ENCODE measurements at regions not wholly inside any gene's neighbourhood (a gene's known extent, or its start where the extent isn't known, plus 50 kb on each side); places are given as distances from the start of the nearest gene placed in this dataset.

- POLR2A ChIA-PET = no interaction called here
- H3K4me3 ChIP-seq (ENCODE audit: low read depth, low read length) = no peak overlapping the region
Measured at GRCh38 chr6:97394160-97394748, 111.2 kb upstream of the MMS22L start.

GRCh38 chr6:97396880-97397279 is 113.9 kb upstream of the MMS22L start:
- POLR2A ChIA-PET = no interaction called here
- no peak overlapping the region for H3K4me3 ChIP-seq (ENCODE audit: low read depth, low read length)
- H3K27ac ChIP-seq (ENCODE audit: low read depth, low read length) = no peak overlapping the region
- DNase-seq (ENCODE audit: low read depth, low spot score) = no peak
- CTCF ChIA-PET = interaction anchor here (0.9 to 12.5 kb wide), 3 partner anchors 178 to 209 kb away, joined by 3 to 247 read pairs (median 83); no protein-coding TSS in a partner anchor
- H3K27me3 ChIP-seq (ENCODE audit: control insufficient read depth, insufficient read depth, low read length) = no peaks in the 10 kb centered on the region
- no peak for TF ChIP-seq CTCF (IDR thresholded peaks at IDR 0.05; ENCODE audit: low read depth, low read length)
- no peaks in the 10 kb centered on the region for H3K9me3 ChIP-seq (ENCODE audit: control insufficient read depth, insufficient read depth, low read length)

More at GRCh38 chr6:97394160-97394748, 111.2 kb upstream of the MMS22L start:
- CTCF ChIA-PET = interaction anchor here (0.5 to 12.5 kb wide), 17 partner anchors 9 to 327 kb away, joined by 3 to 247 read pairs (median 5); no protein-coding TSS in a partner anchor
- DNase-seq (ENCODE audit: low read depth, low spot score) = peak; percentile 15
- peak; percentile 96 for TF ChIP-seq CTCF (IDR thresholded peaks at IDR 0.05; ENCODE audit: low read depth, low read length)
- Histone ChIP-seq H3K27me3 (ENCODE audit: control insufficient read depth, insufficient read depth, low read length) (no peaks in the 10 kb centered on the region), H3K27ac (ENCODE audit: low read depth, low read length) (no peak overlapping the region), H3K9me3 (ENCODE audit: control insufficient read depth, insufficient read depth, low read length) (no peaks in the 10 kb centered on the region)

- ChIA-PET POLR2A (no interaction called here), CTCF (interaction anchor here (8.5 to 12.5 kb wide), 2 partner anchors 183 to 212 kb away, joined by 83 to 247 read pairs; no protein-coding TSS in a partner anchor)
- Histone ChIP-seq H3K27me3 (ENCODE audit: control insufficient read depth, insufficient read depth, low read length) (no peaks in the 10 kb centered on the region), H3K27ac (ENCODE audit: low read depth, low read length) (no peak overlapping the region), H3K4me3 (ENCODE audit: low read depth, low read length) (no peak overlapping the region), H3K9me3 (ENCODE audit: control insufficient read depth, insufficient read depth, low read length) (no peaks in the 10 kb centered on the region)
- TF ChIP-seq CTCF (IDR thresholded peaks at IDR 0.05; ENCODE audit: low read depth, low read length) = no peak
- DNase-seq (ENCODE audit: low read depth, low spot score) = no peak
Measured at GRCh38 chr6:97399208-97399607, 116.2 kb upstream of the MMS22L start.

- H3K27me3 ChIP-seq (ENCODE audit: control insufficient read depth, insufficient read depth, low read length) = no peaks in the 10 kb centered on the region
- H3K9me3 ChIP-seq (ENCODE audit: control insufficient read depth, insufficient read depth, low read length) = no peaks in the 10 kb centered on the region
- no peak for DNase-seq (ENCODE audit: low read depth, low spot score)
- H3K4me3 ChIP-seq (ENCODE audit: low read depth, low read length) = no peak overlapping the region
- TF ChIP-seq CTCF (IDR thresholded peaks at IDR 0.05; ENCODE audit: low read depth, low read length) = no peak
- H3K27ac ChIP-seq (ENCODE audit: low read depth, low read length) = no peak overlapping the region
- CTCF ChIA-PET = interaction anchor here (12.5 kb wide), 1 partner anchor 214 kb away, joined by 247 read pairs; no protein-coding TSS in a partner anchor
- POLR2A ChIA-PET = no interaction called here
Measured at GRCh38 chr6:97401533-97401932, 118.5 kb upstream of the MMS22L start.

- Histone ChIP-seq H3K27ac (ENCODE audit: low read depth, low read length) (no peak overlapping the region), H3K9me3 (ENCODE audit: control insufficient read depth, insufficient read depth, low read length) (no peaks in the 10 kb centered on the region), H3K27me3 (ENCODE audit: control insufficient read depth, insufficient read depth, low read length) (no peaks in the 10 kb centered on the region), H3K4me3 (ENCODE audit: low read depth, low read length) (no peak overlapping the region)
- ChIA-PET CTCF (interaction anchor here (0.6 to 1.7 kb wide), 4 partner anchors 11 to 220 kb away, joined by 3 to 5 read pairs (median 4); no protein-coding TSS in a partner anchor), POLR2A (no interaction called here)
- no peak for TF ChIP-seq CTCF (IDR thresholded peaks at IDR 0.05; ENCODE audit: low read depth, low read length)
- no peak for DNase-seq (ENCODE audit: low read depth, low spot score)
Measured at GRCh38 chr6:97405818-97406409, 122.9 kb upstream of the MMS22L start.

Measured in AG04450 (cell line).